ENCODE measurements at regions not wholly inside any gene's neighbourhood (a gene's known extent, or its start where the extent isn't known, plus 50 kb on each side); places are given as distances from the start of the nearest gene placed in this dataset.

DNA sequence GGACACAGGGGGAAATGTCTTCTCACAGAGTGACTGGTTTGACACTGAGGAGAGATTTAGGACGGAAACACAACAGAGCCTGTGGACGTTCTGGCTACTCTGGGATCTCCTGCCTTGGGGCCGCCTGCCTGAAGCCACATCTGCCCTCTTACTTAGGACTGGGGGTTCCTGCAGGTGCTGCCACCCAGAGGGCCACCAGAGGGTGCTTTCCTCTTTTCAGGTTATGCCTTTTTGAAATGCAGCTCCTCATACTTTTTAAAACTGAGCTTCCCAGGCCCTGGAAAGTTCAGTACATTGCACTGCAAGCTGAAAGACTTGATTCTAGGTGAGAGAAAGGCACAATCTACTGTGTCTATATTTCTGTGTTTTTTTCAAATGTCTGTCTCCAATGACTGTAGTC lies 92.2 kb upstream of the PGRMC2 start:
- TF ChIP-seq, protein P1, sequence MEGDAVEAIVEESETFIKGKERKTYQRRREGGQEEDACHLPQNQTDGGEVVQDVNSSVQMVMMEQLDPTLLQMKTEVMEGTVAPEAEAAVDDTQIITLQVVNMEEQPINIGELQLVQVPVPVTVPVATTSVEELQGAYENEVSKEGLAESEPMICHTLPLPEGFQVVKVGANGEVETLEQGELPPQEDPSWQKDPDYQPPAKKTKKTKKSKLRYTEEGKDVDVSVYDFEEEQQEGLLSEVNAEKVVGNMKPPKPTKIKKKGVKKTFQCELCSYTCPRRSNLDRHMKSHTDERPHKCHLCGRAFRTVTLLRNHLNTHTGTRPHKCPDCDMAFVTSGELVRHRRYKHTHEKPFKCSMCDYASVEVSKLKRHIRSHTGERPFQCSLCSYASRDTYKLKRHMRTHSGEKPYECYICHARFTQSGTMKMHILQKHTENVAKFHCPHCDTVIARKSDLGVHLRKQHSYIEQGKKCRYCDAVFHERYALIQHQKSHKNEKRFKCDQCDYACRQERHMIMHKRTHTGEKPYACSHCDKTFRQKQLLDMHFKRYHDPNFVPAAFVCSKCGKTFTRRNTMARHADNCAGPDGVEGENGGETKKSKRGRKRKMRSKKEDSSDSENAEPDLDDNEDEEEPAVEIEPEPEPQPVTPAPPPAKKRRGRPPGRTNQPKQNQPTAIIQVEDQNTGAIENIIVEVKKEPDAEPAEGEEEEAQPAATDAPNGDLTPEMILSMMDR (IDR thresholded peaks at IDR 0.05), result peak in 5 of 6 experiments; percentile 36 to 62 (median 46)
- TF ChIP-seq POLR2A (IDR thresholded peaks at IDR 0.05), result no peak

All from esophagus squamous epithelium (tissue), 4 donors.